SHP77 (cell line): ENCODE measurements at regions not wholly inside any gene's neighbourhood (a gene's known extent, or its start where the extent isn't known, plus 50 kb on each side); places are given as distances from the start of the nearest gene placed in this dataset.
"Not testable (repeated sequence)": the region's sequence is repeated elsewhere in the genome, so short reads cannot be mapped to it uniquely, and the experiment has no call there.

Source experiments
- DNase-seq, 2 experiments: peaks; one replicate each; lab custom pipeline; 2025; lab: John Stamatoyannopoulos, UW

DNA sequence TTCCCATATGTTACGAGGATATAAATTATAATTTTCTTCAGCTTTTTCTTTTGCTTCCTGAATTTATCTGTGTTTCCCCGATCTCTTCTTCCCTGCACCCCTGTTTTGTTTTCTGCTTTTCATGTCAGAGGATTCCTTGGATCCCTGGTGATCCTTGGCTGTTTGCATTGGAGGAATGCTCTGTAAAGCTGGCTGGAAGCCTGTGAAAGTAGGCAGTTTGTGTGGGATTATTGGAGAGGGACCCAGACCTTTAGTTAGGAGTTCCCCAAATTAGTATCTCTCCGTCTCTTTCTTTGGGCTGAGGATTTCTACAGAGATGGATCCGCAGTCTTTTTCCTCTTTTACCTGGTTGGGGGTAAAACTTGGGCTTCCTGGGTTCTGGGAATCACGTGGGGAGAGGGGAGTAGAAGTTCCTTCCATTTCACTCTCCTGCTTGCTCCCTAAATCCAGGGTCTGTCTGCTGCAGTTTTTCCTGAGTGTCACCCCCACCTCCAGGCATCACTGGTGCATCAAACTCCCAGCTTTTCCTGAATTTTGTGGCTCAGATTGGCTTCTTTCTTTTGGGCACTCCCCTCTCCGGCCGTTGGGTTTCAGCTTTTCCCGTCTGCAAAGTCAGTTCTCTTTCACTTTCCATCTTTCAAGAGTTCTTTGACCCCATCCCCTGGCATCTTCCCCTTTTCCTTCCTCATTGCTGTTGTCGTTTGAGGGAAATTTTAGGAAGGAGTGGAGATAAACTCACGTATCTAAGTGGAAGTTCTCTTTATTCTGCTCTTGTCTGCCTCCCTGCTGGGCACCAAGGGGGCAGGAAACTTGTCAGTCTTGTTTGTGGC, 79.1 kb upstream of the ALX4 start:
- DNase-seq = no peak

- no peak for DNase-seq
These were observed 80.1 kb upstream of the ALX4 start for GRCh38 chr11:44389963-44390605.

- not testable (repeated sequence) for DNase-seq
These were observed 81.1 kb upstream of the ALX4 start for GRCh38 chr11:44391004-44391403.

GRCh38 chr11:44396746-44397145, 86.8 kb upstream of the ALX4 start:
- not testable (repeated sequence) for DNase-seq

- no peak for DNase-seq
These were observed 87.7 kb upstream of the ALX4 start for GRCh38 chr11:44397586-44398178.

DNA sequence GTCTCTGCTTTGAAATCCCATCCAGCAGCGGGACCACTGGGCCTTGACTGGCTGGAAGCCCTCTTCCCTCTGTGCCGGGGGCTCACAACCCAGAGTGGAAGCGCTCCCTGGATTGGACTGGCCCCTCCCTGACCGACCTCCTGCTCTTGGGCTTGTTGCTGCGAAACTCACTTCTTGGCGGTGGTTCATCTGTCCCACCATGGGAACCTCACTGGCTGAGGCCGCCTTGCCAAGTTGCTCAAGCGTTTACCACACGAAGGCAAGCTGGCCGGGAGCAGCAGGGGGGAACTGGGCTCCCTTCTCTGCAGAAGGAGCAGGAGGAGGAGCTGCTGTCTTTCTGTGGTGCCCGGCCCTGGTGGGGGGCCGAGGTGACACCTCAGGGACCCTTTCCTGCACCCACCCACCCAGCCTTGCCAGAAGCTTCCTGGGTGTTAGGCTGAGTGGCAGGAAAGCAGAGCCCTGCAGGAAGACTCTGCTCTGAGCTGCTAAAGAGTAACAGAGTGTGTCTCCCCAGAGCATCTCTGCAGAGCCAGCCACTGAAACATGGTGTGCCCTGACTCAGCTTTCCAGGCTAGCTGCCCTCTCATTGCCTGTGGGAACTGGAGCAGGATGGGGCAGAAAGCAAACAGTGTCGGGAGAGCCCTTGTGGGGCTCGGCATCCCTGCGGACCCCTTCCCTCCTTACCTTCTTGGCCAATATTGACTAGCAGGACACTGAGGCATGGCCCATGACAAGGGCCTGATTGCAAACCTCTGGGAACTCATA, 88.5 kb upstream of the ALX4 start:
- no peak for DNase-seq

- no peak for DNase-seq
These were observed 90.0 kb upstream of the ALX4 start for GRCh38 chr11:44399968-44400367.

DNA sequence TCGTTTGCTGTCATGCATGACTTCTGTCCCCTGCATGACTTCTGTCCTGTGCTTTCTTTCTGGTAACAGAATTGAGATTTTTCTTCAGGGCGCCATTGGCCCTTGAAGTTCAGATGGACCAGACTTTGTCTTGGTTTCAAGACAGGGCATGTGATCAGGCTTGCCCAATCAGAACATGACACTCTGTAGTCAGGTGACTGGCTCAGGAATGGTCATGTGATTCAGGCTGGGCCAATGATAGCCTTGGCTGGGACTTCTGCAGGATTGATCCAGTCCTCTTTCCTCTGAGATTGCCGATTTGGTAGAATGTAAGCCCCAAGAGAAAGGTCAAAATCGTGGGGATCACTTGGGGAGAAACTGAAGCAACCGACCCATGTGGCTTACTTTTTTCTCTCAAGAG, 90.5 kb upstream of the ALX4 start:
- DNase-seq = no peak

DNA sequence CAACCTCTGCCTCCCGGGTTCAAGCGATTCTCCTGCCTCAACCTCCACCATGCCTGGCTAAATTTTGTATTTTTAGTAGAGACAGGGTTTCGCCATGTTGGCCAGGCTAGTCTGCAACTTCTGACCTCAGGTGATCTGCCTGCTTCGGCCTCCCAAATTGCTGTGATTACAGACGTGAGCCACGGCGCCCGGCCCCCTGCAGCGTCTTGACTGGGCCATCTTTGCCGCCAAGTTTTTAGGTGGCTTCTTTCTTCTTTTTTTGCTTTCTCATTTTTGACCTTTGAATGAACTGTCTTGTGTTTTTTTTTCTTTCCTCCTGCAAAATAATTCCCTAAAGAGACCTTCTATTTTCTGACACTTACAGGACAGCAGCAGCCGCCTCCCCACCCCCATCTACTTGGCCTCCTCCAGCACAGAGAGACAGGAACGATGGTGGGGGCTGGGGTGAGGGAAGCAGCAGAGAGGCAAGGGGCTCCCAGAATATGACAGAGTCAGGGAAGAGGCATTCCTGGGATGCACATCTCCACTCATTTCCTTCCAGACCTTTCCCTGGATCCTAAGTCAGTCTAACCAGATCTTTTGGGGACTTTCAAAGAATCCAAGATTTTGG, 92.6 kb upstream of the ALX4 start:
- no peak for DNase-seq

- no peak for DNase-seq
These were observed 93.2 kb upstream of the ALX4 start for GRCh38 chr11:44403176-44403575.

DNA sequence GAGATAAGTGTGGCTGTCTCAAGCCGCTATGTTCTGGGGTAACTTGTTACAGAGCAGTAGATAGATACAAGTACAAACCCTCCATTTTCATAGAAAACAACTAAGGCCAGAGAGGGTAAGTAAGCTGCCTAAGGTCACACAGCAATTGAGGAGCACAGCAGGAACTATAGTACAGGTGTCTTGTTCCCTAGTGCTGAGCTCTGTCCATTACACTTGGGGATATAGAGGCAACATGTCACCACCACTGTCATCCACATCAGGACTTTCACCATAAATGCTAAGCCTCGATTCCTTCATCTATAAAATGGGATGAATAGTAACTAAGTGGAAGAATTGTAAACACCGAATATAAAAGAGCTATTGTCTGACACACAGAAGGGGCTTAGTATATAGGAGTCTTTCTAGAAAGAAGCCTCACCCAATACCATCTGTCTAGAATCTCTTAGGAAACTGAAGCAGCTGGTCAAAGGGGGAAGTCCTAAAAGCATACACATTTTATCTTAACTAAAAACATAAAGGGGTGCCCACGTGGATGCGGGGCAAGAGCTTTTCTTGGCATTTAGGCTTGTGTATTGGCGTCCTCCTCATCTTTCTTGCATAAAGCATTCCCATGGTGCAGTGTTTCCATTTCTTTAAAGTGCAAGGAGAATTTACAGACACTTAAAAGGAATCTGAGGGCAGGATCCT, 93.8 kb upstream of the ALX4 start:
- DNase-seq = no peak

GRCh38 chr11:44404301-44404700, 94.4 kb upstream of the ALX4 start:
- no peak for DNase-seq

DNA sequence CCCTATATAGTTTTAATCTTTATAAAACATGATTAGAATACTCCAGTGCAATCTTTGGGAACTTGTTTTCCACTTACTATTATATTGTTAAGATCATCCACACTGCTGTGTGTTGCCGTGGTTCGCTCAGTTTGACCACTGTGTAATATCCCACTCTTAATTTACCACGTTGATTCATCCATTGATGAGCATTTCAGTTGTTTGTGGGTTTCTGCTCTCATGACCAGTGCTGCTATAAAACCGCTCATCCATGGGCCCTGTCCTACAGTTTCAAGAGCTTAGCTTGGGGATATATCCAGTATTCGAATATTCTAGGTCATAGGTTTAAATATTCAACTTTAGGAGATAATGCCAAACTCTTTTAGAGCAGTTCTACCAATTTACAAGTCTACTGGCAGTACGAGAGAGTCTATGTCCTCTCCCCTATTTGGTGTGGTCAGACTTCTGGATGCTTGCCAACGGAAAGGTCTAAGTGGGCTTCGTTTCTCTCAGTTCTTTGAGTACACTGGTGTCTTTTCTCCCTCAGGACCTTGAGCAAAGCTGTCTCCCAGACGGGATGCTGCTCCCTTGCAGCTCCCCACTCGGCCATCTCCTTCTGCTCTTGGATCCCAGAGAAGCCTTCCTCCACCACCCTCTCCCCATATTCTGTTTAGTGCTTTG, 94.9 kb upstream of the ALX4 start:
- DNase-seq = no peak

DNA sequence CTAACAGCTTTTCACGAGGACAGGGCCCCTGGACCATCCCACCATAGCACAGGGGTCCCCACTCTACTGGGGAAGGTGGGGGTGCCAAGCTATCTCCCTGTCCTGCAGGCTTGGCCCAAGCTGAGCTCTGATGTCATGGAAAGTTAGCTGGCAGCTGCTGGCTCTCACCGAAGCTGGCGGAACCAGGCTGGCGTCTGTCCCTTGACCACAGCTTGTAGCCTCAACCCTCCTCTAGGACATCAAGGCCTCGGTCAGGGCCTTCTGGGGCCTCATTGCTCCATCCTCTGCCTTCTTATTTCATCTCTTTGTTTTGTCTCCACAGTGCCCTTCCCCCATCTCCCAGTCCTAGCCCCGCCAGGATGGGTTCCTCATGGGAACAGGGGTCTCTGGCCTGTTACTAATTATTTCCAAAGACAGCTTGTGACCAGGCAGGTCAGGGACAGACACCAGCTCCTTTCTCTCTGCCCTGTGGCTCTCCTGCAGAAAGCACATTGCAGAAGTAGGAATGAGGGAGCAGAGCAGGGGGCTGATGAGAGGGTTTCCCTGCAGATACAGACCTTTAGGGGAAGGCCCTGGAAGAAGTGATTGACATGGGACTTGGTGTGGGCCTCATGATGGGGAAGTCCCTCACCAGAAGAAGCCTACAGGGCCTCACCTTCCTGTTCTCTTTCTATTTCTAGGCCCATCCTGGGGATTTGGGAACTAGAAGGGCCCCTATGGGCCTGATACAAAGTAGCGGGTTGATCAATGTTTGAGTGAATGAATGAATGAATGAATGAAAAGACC, 97.5 kb upstream of the ALX4 start:
- no peak for DNase-seq

GRCh38 chr11:44408141-44408540, 98.2 kb upstream of the ALX4 start:
- no peak for DNase-seq

DNA sequence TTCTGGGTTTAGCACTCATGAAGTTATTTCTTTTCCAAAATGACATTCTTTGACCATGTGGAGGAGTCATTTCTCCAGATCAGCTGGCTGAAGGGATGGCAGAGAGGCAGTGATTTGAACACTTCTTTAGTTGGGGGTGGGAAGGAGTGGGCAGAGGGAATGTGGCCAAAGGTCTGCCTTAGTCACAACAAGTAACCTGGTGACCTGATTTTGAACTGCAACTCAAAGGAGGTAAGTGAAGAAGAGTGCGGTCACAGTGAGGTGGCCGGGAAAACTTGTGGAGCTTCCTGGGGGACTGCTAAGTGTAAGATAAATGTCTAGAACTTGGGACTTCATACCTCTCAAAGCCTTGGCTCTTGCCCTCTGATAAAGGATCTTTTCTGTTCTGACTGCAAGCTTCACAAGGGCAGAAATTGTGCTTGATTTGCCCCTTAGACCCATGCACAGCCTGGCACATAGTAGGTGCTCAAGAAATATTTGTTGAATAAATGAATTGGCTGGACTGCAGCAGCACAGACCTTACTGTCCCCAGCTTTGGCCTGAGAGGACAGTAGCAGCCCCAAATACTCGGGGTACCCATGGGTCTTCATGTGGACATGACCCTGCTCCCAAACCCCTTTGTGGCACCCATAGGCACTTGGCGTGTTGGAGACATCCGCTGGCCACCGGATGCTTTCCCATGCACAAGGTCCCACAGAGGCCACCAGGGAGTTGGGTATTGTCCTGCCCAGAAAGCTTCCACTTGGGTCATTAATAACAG, 99.0 kb upstream of the ALX4 start:
- no peak for DNase-seq

GRCh38 chr11:44409558-44410236, 99.8 kb upstream of the ALX4 start:
- DNase-seq = no peak

DNA sequence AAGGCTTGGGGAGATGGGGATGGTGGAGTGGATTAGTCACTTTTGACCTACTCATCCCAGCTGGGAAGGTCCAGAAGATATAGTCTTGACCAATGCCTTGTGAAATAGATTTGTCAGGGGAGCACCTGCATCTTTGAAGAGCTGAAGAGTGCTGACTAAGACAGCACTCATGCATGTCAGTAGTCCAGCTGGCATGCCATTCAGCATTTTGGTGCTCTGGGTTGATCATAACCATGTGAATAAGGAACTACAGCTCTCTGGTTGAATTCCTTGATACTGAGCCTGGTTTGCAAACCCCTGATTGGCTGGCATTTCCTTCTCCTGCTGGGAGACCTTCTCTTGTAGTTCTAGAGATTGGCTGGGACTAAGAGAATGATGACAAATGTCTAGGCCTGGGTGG, 106.8 kb upstream of the ALX4 start:
- no peak for DNase-seq
